ENCODE measurements at regions not wholly inside any gene's neighbourhood (a gene's known extent, or its start where the extent isn't known, plus 50 kb on each side); places are given as distances from the start of the nearest gene placed in this dataset.

DNA sequence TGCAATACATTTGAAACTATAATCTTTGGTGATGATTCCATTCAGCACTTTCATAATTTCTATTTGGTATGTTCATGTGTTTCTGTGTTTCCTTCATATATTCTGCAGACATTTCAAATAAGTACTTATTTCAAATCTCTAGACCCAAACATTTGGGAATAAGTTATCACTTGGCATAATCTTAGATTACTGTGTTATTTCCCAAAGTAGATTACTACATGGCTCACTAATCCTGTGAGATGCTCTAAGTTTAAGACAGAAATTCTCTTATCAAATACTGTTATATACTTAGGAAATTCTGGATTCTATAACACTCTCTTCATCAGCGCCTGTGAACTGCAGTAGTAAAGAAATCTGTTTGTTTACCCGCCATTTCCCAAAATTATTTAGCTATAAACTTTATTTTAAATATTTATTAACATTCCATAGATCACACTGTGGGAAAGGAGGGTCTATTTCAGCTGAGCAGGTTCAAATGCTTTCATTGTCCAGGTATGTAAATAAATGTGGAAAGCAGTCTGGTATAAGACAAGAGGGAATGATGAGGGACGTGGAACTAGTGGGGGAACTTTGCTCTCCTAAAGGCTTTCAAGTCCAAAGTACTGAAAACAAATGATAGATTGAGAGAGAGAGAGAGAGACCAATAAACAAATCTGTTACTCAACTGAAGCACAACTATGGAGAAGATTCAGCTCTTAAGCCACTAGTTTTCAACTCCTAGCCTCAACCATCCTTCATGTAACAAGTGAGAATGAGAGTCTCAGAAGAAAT lies 61.8 kb upstream of the TOM1L1 start:
- TF ChIP-seq POLR2A (IDR thresholded peaks at IDR 0.05): no peak
- TF ChIP-seq, protein P1, sequence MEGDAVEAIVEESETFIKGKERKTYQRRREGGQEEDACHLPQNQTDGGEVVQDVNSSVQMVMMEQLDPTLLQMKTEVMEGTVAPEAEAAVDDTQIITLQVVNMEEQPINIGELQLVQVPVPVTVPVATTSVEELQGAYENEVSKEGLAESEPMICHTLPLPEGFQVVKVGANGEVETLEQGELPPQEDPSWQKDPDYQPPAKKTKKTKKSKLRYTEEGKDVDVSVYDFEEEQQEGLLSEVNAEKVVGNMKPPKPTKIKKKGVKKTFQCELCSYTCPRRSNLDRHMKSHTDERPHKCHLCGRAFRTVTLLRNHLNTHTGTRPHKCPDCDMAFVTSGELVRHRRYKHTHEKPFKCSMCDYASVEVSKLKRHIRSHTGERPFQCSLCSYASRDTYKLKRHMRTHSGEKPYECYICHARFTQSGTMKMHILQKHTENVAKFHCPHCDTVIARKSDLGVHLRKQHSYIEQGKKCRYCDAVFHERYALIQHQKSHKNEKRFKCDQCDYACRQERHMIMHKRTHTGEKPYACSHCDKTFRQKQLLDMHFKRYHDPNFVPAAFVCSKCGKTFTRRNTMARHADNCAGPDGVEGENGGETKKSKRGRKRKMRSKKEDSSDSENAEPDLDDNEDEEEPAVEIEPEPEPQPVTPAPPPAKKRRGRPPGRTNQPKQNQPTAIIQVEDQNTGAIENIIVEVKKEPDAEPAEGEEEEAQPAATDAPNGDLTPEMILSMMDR (IDR thresholded peaks at IDR 0.05): no peak

Data from prostate gland (tissue), 2 donors.